H9 (cell line): ENCODE measurements at regions not wholly inside any gene's neighbourhood (a gene's known extent, or its start where the extent isn't known, plus 50 kb on each side); places are given as distances from the start of the nearest gene placed in this dataset.

Experiments
- DNase-seq: peaks from one replicate; pipeline ENCODE4 v3.0.0-alpha.2; 2017
- H2AFZ ChIP-seq: one replicate; pipeline ENCODE4 v1.6.1; 2013; ENCODE audit warnings: mild to moderate bottlenecking, low read length, control low read depth, moderate library complexity
- H2AK5ac ChIP-seq: 2 replicates; pipeline ENCODE4 v1.6.1; 2013; ENCODE audit warnings: low read length, control low read depth, mixed read lengths; ENCODE audit not compliant: insufficient read length
- H2BK120ac ChIP-seq: one replicate; pipeline ENCODE4 v1.6.1; 2013; ENCODE audit warnings: low read depth, mild to moderate bottlenecking, low read length, control low read depth, inconsistent platforms; ENCODE audit not compliant: poor library complexity, severe bottlenecking
- H2BK12ac ChIP-seq: 2 replicates; pipeline ENCODE4 v1.6.1; 2013; ENCODE audit warnings: low read length, control low read depth, mixed read lengths, low read depth; ENCODE audit not compliant: insufficient read length
- H2BK15ac ChIP-seq: 2 replicates; pipeline ENCODE4 v1.6.1; 2013; ENCODE audit warnings: low read depth, low read length, control low read depth
- H2BK20ac ChIP-seq: one replicate; pipeline ENCODE4 v1.6.1; 2013; ENCODE audit warnings: low read depth, mild to moderate bottlenecking, low read length, control low read depth, inconsistent platforms; ENCODE audit not compliant: poor library complexity, severe bottlenecking
- H2BK5ac ChIP-seq: 2 replicates; pipeline ENCODE4 v1.6.1; 2013; ENCODE audit warnings: low read length, control low read depth, mixed read lengths; ENCODE audit not compliant: insufficient read length
- H3K14ac ChIP-seq: 2 replicates; pipeline ENCODE4 v1.6.1; 2013; ENCODE audit warnings: low read length, control low read depth; ENCODE audit not compliant: insufficient read depth
- H3K18ac ChIP-seq: 2 replicates; pipeline ENCODE4 v1.6.1; 2013; ENCODE audit warnings: low read depth, mild to moderate bottlenecking, mixed read lengths, low read length, control low read depth; ENCODE audit not compliant: insufficient read length
- H3K23ac ChIP-seq: 2 replicates; pipeline ENCODE4 v1.6.1; 2013; ENCODE audit warnings: low read length, control low read depth, mixed read lengths, low read depth; ENCODE audit not compliant: insufficient read length
- H3K23me2 ChIP-seq: 2 replicates; pipeline ENCODE4 v1.6.1; 2013; ENCODE audit warnings: low read depth, mild to moderate bottlenecking, mixed read lengths, low read length, control low read depth; ENCODE audit not compliant: insufficient read length, poor library complexity, severe bottlenecking
- H3K27ac ChIP-seq: 2 replicates; pipeline ENCODE4 v1.5.1; 2013; ENCODE audit warnings: low read length, control low read depth, mixed read lengths, low read depth; ENCODE audit not compliant: insufficient read length
- H3K27me3 ChIP-seq: 2 replicates; pipeline ENCODE4 v1.6.1; 2013; ENCODE audit warnings: low read length, control low read depth, inconsistent platforms; ENCODE audit not compliant: insufficient read depth
- H3K4ac ChIP-seq: 2 replicates; pipeline ENCODE4 v1.6.1; 2013; ENCODE audit warnings: low read depth, mild to moderate bottlenecking, control low read depth, inconsistent platforms, low read length, moderate library complexity
- H3K4me1 ChIP-seq: 2 replicates; pipeline ENCODE4 v1.6.1; 2013; ENCODE audit warnings: low read length, control low read depth, inconsistent platforms; ENCODE audit not compliant: insufficient read depth
- H3K4me2 ChIP-seq: 2 replicates; pipeline ENCODE4 v1.6.1; 2013; ENCODE audit warnings: low read length, control low read depth, mixed read lengths; ENCODE audit not compliant: insufficient read length, insufficient read depth
- H3K56ac ChIP-seq: 2 replicates; pipeline ENCODE4 v1.6.1; 2013; ENCODE audit warnings: low read depth, mild to moderate bottlenecking, mixed read lengths, low read length, control low read depth; ENCODE audit not compliant: insufficient read length
- H3K79me1 ChIP-seq: 2 replicates; pipeline ENCODE4 v1.6.1; 2013; ENCODE audit warnings: low read depth, mild to moderate bottlenecking, moderate library complexity, low read length, control low read depth, inconsistent platforms; ENCODE audit not compliant: insufficient read depth, poor library complexity, severe bottlenecking
- H3K79me2 ChIP-seq: 2 replicates; pipeline ENCODE4 v1.6.1; 2013; ENCODE audit warnings: low read length, control low read depth, inconsistent platforms; ENCODE audit not compliant: insufficient read depth
- H3K9ac ChIP-seq: 2 replicates; pipeline ENCODE4 v1.6.1; 2013; ENCODE audit warnings: low read length, control low read depth, mixed read lengths; ENCODE audit not compliant: insufficient read length; ENCODE audit errors: extremely low read depth
- H3K9me3 ChIP-seq: one replicate; pipeline ENCODE4 v1.6.1; 2013; ENCODE audit warnings: low read depth, low read length, inconsistent platforms; ENCODE audit not compliant: control insufficient read depth
- H3T11ph ChIP-seq: one replicate; pipeline ENCODE4 v1.6.1; 2013; ENCODE audit warnings: mild to moderate bottlenecking, low read length, control low read depth, inconsistent platforms
- H4K20me1 ChIP-seq: one replicate; pipeline ENCODE4 v1.6.1; 2013; ENCODE audit not compliant: control insufficient read depth, insufficient read length, insufficient read depth
- H4K5ac ChIP-seq: 2 replicates; pipeline ENCODE4 v1.6.1; 2013; ENCODE audit warnings: low read depth, mild to moderate bottlenecking, mixed read lengths, low read length, control low read depth; ENCODE audit not compliant: insufficient read length
- H4K8ac ChIP-seq: replicated peaks from 2 replicates; pipeline ENCODE4 v1.6.1; 2013; ENCODE audit warnings: low read length, control low read depth, mixed read lengths, low read depth; ENCODE audit not compliant: insufficient read length
- H4K91ac ChIP-seq: 2 replicates; pipeline ENCODE4 v1.6.1; 2013; ENCODE audit warnings: low read depth, mild to moderate bottlenecking, moderate library complexity, mixed read lengths, low read length, control low read depth; ENCODE audit not compliant: insufficient read length
- H3K27ac Mint-ChIP-seq, 3 experiments: 2 replicates in 2 of 3; 3 replicates in 1 of 3; pipeline ENCODE4 v1.8.0; 2020 to 2021; ENCODE audit warnings: mixed read lengths in 3 of 3, mild to moderate bottlenecking in 1 of 3, moderate library complexity in 1 of 3
- H3K27me3 Mint-ChIP-seq: 2 replicates; pipeline ENCODE4 v1.8.0; 2021; ENCODE audit warnings: low read depth, mild to moderate bottlenecking, moderate library complexity, mixed read lengths
- H3K36me3 Mint-ChIP-seq, 3 experiments: 2 replicates in 2 of 3; 3 replicates in 1 of 3; pipeline ENCODE4 v1.8.0; 2020 to 2021; ENCODE audit warnings: low read depth in 3 of 3, mixed read lengths in 3 of 3; ENCODE audit not compliant: insufficient read depth in 1 of 3
- H3K4me1 Mint-ChIP-seq, 2 experiments: 2 replicates each; pipeline ENCODE4 v1.8.0; 2020; ENCODE audit warnings: mixed read lengths in 2 of 2
- H3K4me3 Mint-ChIP-seq, 2 experiments: 2 replicates in 1 of 2; 3 replicates in 1 of 2; pipeline ENCODE4 v1.8.0; 2020 to 2021; ENCODE audit warnings: mild to moderate bottlenecking in 2 of 2, mixed read lengths in 2 of 2, moderate library complexity in 1 of 2
- H3K9me3 Mint-ChIP-seq, 2 experiments: 2 replicates in 1 of 2; 3 replicates in 1 of 2; pipeline ENCODE4 v1.8.0; 2020; ENCODE audit warnings: mild to moderate bottlenecking in 2 of 2, mixed read lengths in 2 of 2, moderate library complexity in 1 of 2
- WGBS: extraction: QIAGEN DNeasy Blood & Tissue Kit; methylation state at CpG from one replicate; pipeline ENCODE4 v1.1.7; 2013; ENCODE audit warnings: missing lambda C conversion rate, low lambda C conversion rate, mixed read lengths; ENCODE audit not compliant: insufficient read length; ENCODE audit errors: extremely low coverage; 5-methylcytosine and 5-hydroxymethylcytosine counted together
- TF ChIP-seq, protein P1 (sequence below): fragments of 200-600 bp; sonication (generic); conservative IDR thresholded peaks from 3 replicates; pipeline ENCODE4 v1.8.0; 2021; ENCODE audit warnings: antibody characterized with exemption, mild to moderate bottlenecking

DNA sequence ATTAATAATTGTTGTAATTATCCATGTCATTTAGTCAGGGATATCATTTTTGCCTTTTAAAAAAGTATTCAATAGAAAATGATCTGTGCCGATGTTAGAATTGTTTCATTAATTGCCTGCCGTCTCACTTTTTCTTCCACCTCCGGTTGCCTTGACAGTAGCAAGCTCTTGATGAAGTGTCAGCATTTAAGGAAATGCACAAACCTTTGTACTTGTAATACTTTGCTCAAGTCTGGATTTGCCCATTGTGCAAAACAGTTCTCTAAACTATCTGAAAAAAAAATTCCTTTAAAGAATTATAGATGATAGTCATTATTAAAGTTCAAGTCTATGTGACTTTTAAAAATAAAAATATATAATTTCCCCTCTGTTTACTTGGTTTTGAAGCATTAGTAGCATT, 619.7 kb downstream of the GATA3 start:
- Histone ChIP-seq H3K56ac (no peak overlapping the region), H2BK20ac (no peak overlapping the region), H3K27me3 (no peaks in the 10 kb centered on the region), H2BK5ac (no peak overlapping the region), H3K79me1 (no peaks in the 10 kb centered on the region), H3K14ac (no peak overlapping the region), H4K5ac (no peak overlapping the region), H2BK15ac (no peak overlapping the region), H3K23ac (no peak overlapping the region), H4K20me1 (no peaks in the 10 kb centered on the region), H3K18ac (no peak overlapping the region), H3K79me2 (no peaks in the 10 kb centered on the region), H4K8ac (no peak overlapping the region), H3K9ac (no peak overlapping the region), H3K4me1 (no peaks in the 10 kb centered on the region), H2BK120ac (no peak overlapping the region), H3K4me2 (no peak overlapping the region), H3K23me2 (no peaks in the 10 kb centered on the region), H2BK12ac (no peak overlapping the region), H3K4ac (no peak overlapping the region), H3T11ph (no peak overlapping the region), H3K9me3 (no peaks in the 10 kb centered on the region), H2AK5ac (no peak overlapping the region), H3K27ac (no peak overlapping the region), H4K91ac (no peak overlapping the region), H2AFZ (no peak overlapping the region)
- Mint-ChIP-seq H3K36me3 (no peaks in the 10 kb centered on the region), H3K4me1 (no peaks in the 10 kb centered on the region), H3K27ac (no peak overlapping the region), H3K4me3 (no peak overlapping the region), H3K9me3 (no peaks in the 10 kb centered on the region), H3K27me3 (no peaks in the 10 kb centered on the region; the same call in 1 of the 2 replicates)
- TF ChIP-seq, protein P1, sequence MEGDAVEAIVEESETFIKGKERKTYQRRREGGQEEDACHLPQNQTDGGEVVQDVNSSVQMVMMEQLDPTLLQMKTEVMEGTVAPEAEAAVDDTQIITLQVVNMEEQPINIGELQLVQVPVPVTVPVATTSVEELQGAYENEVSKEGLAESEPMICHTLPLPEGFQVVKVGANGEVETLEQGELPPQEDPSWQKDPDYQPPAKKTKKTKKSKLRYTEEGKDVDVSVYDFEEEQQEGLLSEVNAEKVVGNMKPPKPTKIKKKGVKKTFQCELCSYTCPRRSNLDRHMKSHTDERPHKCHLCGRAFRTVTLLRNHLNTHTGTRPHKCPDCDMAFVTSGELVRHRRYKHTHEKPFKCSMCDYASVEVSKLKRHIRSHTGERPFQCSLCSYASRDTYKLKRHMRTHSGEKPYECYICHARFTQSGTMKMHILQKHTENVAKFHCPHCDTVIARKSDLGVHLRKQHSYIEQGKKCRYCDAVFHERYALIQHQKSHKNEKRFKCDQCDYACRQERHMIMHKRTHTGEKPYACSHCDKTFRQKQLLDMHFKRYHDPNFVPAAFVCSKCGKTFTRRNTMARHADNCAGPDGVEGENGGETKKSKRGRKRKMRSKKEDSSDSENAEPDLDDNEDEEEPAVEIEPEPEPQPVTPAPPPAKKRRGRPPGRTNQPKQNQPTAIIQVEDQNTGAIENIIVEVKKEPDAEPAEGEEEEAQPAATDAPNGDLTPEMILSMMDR = no peak
- WGBS = no CpG with 5 or more reads among the region's 3 CpGs
- DNase-seq = no peak
